GM12872 (cell line): ENCODE measurements at regions not wholly inside any gene's neighbourhood (a gene's known extent, or its start where the extent isn't known, plus 50 kb on each side); places are given as distances from the start of the nearest gene placed in this dataset.

Experiments
- TF ChIP-seq, protein P1 (sequence below): IDR thresholded peaks from 3 replicates; pipeline ENCODE4 v1.5.1; 2011; ENCODE audit warnings: low read depth, mild to moderate bottlenecking, low read length, moderate library complexity; ENCODE audit not compliant: insufficient read depth

DNA sequence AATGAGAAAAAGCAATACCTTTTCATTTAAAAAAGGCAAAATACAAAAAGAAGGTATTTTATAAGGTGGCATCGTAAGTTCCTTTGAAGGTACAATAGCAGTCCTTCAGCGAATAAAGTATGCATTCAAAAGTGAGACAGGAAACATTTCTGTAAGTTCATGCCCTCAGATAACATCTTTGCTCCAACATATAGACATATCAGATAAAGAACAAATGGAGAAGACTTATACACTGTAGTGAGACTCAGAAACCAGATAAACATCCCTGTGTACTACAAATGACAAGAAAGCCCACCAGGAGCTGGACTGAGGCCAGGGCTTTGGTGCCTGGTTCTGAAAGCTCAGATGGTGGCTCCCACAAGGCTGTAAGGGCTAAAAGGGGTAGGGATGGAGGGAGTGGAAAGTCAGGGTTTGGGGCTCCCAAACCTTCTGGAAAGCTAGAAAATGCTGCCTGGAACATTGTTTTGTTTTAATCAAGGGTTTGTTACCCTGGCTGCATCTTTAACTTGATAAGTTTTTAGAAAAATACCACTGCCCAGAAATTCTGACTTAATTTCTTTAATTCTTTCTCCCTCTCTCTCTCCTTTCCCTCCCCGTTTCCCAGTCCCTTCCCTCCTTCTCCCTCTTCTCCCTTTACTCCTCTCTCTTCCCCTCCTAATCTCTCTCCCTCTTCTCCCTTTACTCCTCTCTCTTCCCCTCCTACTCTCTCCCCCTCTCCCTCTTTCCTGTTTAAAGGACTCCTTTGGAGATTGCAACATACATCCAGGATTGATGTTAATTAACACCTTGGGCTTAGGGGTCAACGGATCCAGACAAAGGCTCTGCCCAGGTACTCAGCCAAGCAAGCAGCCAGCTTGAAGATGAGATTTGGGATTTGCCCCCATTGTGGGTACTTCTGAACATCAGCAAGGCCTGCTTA lies 126.1 kb downstream of the AQP9 start:
- TF ChIP-seq, protein P1, sequence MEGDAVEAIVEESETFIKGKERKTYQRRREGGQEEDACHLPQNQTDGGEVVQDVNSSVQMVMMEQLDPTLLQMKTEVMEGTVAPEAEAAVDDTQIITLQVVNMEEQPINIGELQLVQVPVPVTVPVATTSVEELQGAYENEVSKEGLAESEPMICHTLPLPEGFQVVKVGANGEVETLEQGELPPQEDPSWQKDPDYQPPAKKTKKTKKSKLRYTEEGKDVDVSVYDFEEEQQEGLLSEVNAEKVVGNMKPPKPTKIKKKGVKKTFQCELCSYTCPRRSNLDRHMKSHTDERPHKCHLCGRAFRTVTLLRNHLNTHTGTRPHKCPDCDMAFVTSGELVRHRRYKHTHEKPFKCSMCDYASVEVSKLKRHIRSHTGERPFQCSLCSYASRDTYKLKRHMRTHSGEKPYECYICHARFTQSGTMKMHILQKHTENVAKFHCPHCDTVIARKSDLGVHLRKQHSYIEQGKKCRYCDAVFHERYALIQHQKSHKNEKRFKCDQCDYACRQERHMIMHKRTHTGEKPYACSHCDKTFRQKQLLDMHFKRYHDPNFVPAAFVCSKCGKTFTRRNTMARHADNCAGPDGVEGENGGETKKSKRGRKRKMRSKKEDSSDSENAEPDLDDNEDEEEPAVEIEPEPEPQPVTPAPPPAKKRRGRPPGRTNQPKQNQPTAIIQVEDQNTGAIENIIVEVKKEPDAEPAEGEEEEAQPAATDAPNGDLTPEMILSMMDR = no peak

DNA sequence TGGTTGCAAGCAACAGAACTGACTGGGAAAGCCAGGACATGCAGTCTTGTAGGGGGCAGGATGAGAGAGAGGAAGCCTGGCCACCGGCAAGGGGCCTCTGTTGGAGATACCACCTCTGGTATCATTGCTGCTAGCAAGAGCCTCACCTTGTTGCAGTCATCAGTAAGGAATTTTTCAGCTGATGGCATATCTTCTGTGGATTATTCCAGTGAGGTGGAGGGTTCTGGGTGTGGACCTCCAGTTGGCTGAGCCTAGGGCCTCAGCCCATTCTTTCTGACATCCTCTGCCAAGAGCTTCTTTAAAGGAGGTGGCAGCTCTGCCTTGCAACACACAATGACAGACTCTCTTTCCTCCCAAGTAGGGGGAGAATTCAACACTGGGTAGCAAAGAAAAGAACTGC lies 128.9 kb downstream of the AQP9 start:
- TF ChIP-seq, protein P1 = no peak

DNA sequence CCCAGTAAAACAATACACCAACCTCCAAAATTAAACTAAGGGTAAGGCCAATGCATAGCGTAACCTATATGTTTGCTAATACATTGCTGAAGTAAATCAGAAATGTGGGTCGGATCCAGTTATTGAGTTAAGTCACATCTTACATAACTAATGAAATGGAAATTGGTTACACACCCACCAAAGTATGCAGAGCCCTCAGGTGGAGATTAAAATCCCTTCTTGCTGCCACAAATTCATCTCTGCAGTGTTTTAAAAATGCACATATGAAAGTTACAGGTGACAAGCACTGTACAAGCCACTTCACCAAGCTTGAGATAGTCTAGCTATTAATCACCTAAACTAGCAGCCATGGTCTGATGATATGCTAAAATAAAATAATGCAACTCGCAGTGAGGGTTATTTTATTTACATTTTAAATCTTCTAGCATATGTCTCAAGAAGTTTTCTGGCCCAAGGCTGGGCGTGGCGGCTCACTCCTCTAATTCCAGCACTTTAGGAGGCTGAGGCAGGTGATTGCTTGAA lies 130.6 kb downstream of the AQP9 start:
- TF ChIP-seq, protein P1 = no peak

DNA sequence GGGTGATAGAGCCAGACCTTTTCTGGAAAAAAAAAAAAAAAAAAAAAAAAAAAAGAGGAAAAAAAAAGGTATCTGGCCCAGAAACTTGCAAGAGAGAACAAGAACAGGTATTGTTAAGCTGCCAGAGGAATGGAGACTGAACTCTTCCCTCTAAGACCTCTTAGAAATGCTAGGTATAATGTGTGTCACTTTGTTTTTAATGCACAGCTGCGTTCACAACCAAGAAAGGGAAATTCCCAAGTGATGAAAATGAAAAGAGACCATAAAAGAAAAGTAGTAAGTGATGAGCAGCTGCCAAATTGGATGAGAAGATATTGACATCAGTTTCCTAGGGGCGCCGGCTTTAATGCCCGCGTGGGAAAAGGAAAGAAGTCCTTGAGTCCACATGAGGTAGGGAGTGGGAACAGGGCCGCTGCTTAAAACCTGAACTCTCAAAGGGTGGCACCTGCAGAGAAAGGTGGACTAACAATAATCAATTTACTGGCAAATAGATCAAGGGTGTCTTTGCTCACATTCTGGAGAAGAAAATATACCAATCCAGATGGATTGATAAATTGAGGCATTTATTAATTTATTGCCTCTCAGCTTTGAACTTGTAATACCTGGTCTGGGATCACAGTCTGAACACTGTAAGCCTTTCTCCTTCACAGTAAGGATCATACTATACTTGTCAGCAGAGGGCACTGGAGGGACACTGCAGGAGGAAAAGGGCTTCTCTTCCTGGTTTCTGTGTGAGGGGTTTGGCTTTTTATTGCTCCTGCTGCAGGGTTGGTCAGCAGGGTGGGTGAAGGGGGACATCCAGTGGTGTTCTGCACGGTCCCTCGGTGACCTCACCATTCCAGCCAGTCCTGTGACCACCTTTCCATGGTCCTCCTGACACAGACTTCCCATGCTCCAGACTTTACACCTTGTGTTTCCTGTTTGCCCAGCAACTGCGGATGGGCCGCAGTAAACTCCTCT lies 131.6 kb downstream of the AQP9 start:
- TF ChIP-seq, protein P1 = peak; percentile 67

DNA sequence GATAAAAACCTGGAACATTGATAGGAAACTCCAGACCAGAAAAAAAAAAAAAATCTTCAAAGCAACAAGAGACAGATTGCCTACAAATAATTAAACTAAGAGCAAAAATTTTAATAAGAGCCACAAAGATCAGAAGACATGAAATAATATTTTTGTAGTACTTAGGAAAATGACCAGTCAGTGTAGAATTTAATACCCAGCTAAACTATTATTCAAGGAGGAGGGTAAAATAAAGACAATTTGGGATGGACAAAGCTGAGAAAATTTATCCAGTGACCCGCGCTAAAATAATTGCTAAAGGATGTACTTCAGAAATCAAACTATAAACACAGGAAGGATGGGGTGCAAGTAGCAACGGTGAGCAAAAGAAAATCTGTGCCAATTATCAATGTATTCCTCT lies 133.2 kb downstream of the AQP9 start:
- TF ChIP-seq, protein P1 = no peak

DNA sequence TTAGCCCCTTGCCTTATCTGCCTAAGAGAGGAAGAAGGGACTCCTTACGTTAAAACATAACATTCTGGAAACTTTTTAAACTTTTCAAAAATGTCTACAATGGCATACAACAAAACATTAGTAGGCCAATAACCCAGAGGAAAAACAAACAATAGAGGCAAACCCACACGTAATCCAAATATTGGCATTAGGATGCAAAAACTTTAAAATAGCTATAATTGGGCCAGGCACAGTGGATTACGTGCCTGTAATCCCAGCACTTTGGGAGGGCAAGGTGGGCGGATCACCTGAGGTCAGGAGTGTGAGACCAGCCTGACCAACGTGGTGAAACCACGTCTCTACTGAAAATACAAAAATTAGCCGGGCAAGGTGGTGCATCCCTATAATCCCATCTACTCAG lies 134.9 kb downstream of the AQP9 start:
- TF ChIP-seq, protein P1 = no peak

DNA sequence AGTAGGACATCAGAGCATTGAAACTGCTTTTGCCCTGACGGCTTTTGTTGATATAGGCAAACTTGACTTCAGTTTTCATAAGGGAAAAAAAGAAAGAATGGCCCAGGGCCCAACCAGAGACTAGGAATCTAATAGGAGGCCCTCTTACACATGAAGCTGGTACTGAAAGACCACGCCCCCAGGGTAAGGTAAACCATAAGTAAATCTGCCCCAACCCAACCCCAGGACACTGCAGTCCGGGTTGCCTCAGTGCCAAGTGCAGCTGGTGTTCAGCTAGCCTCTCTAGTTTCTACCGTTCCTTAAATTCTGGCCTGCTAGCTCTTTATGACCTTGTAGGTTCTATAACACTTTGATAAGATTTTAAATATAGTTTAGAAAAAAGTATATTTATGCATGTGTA lies 136.7 kb downstream of the AQP9 start:
- TF ChIP-seq, protein P1 = no peak
